ENCODE measurements at regions not wholly inside any gene's neighbourhood (a gene's known extent, or its start where the extent isn't known, plus 50 kb on each side); places are given as distances from the start of the nearest gene placed in this dataset.

- H2BK5ac ChIP-seq (ENCODE audit: low read depth, low read length, poor library complexity), result no peak overlapping the region
- H4K8ac ChIP-seq (ENCODE audit: low read depth, low read length), result no peak overlapping the region
- H3K79me1 ChIP-seq (ENCODE audit: low read length), result peaks cover 2% of the 10 kb centered on the region
- peaks cover 0 to under 1% of the 10 kb centered on the region in 2 experiments for H3K4me1 ChIP-seq (ENCODE audit: control insufficient read depth in 1 of 2, insufficient read depth in 2 of 2, low read length in 2 of 2)
- no peak overlapping the region for H2BK12ac ChIP-seq (ENCODE audit: low read length)
- no peak overlapping the region for H3K9ac ChIP-seq (ENCODE audit: low read length)
- H3K27me3 ChIP-seq (ENCODE audit: insufficient read depth, low read length), result no peaks in the 10 kb centered on the region
- H3K27ac ChIP-seq (ENCODE audit: low read depth, low read length), result no peak overlapping the region
- H2BK120ac ChIP-seq (ENCODE audit: insufficient read depth, low read length, poor library complexity), result no peak overlapping the region
- H3K23ac ChIP-seq (ENCODE audit: low read length), result no peak overlapping the region
- no peak overlapping the region for H4K12ac ChIP-seq (ENCODE audit: low read depth, low read length)
- H3K4me2 ChIP-seq (ENCODE audit: low read length), result no peak overlapping the region
- H2AFZ ChIP-seq (ENCODE audit: insufficient read depth, low read length, poor library complexity), result no peak overlapping the region
- peaks cover 3% of the 10 kb centered on the region for H3K9me3 ChIP-seq (ENCODE audit: insufficient read depth, low read depth, low read length)
- no peak overlapping the region for H3K14ac ChIP-seq (ENCODE audit: low read length)
- H4K91ac ChIP-seq (ENCODE audit: low read depth, low read length), result no peak overlapping the region
- H3K18ac ChIP-seq (ENCODE audit: low read length), result no peak overlapping the region
- H3K4ac ChIP-seq (ENCODE audit: low read depth, low read length), result no peak overlapping the region
- no peaks in the 10 kb centered on the region for H3K36me3 ChIP-seq (ENCODE audit: control insufficient read depth in 1 of 2, insufficient read depth in 2 of 2, low read length in 2 of 2)
- H3K79me2 ChIP-seq (ENCODE audit: control insufficient read depth, insufficient read depth, low read length, poor library complexity), result no peaks in the 10 kb centered on the region
- no peak overlapping the region for H3K4me3 ChIP-seq (ENCODE audit: low read depth, low read length)
- no peak overlapping the region for H2AK5ac ChIP-seq (ENCODE audit: low read length)
- DNase-seq, result no peak
These were observed 388.9 kb downstream of the PCNX1 start for GRCh38 chr14:71296184-71296583.

GRCh38 chr14:71300566-71301330 is 393.5 kb downstream of the PCNX1 start:
- Histone ChIP-seq H3K27me3 (ENCODE audit: insufficient read depth, low read length) (no peaks in the 10 kb centered on the region), H3K4me2 (ENCODE audit: low read length) (no peak overlapping the region), H2BK12ac (ENCODE audit: low read length) (no peak overlapping the region), H3K9ac (ENCODE audit: low read length) (no peak overlapping the region), H2AFZ (ENCODE audit: insufficient read depth, low read length, poor library complexity) (no peak overlapping the region), H3K14ac (ENCODE audit: low read length) (no peak overlapping the region), H3K79me2 (ENCODE audit: control insufficient read depth, insufficient read depth, low read length, poor library complexity) (no peaks in the 10 kb centered on the region), H4K12ac (ENCODE audit: low read depth, low read length) (no peak overlapping the region), H3K36me3 (ENCODE audit: control insufficient read depth in 1 of 2, insufficient read depth in 2 of 2, low read length in 2 of 2) (no peaks in the 10 kb centered on the region), H4K8ac (ENCODE audit: low read depth, low read length) (no peak overlapping the region), H3K23ac (ENCODE audit: low read length) (no peak overlapping the region), H4K91ac (ENCODE audit: low read depth, low read length) (no peak overlapping the region), H3K4me1 (ENCODE audit: control insufficient read depth in 1 of 2, insufficient read depth in 2 of 2, low read length in 2 of 2) (no peaks in the 10 kb centered on the region), H3K9me3 (ENCODE audit: insufficient read depth, low read depth, low read length) (peaks cover 6% of the 10 kb centered on the region), H3K4me3 (ENCODE audit: low read depth, low read length) (no peak overlapping the region), H2BK120ac (ENCODE audit: insufficient read depth, low read length, poor library complexity) (no peak overlapping the region), H3K79me1 (ENCODE audit: low read length) (no peaks in the 10 kb centered on the region), H2AK5ac (ENCODE audit: low read length) (no peak overlapping the region), H2BK5ac (ENCODE audit: low read depth, low read length, poor library complexity) (no peak overlapping the region), H3K4ac (ENCODE audit: low read depth, low read length) (no peak overlapping the region), H3K18ac (ENCODE audit: low read length) (no peak overlapping the region), H3K27ac (ENCODE audit: low read depth, low read length) (no peak overlapping the region)
- no peak for DNase-seq
- WGBS (ENCODE audit: extremely low coverage, insufficient coverage, insufficient read length), result no CpG with 5 or more reads among the region's 5 CpGs

GRCh38 chr14:71301611-71302010 is 394.4 kb downstream of the PCNX1 start:
- Histone ChIP-seq H2BK5ac (ENCODE audit: low read depth, low read length, poor library complexity) (no peak overlapping the region), H3K18ac (ENCODE audit: low read length) (no peak overlapping the region), H4K91ac (ENCODE audit: low read depth, low read length) (no peak overlapping the region), H3K9me3 (ENCODE audit: insufficient read depth, low read depth, low read length) (peaks cover 5% of the 10 kb centered on the region), H3K4ac (ENCODE audit: low read depth, low read length) (no peak overlapping the region), H3K27me3 (ENCODE audit: insufficient read depth, low read length) (no peaks in the 10 kb centered on the region), H3K79me2 (ENCODE audit: control insufficient read depth, insufficient read depth, low read length, poor library complexity) (no peaks in the 10 kb centered on the region), H2BK120ac (ENCODE audit: insufficient read depth, low read length, poor library complexity) (no peak overlapping the region), H3K9ac (ENCODE audit: low read length) (no peak overlapping the region), H2BK12ac (ENCODE audit: low read length) (no peak overlapping the region), H3K23ac (ENCODE audit: low read length) (no peak overlapping the region), H2AFZ (ENCODE audit: insufficient read depth, low read length, poor library complexity) (no peak overlapping the region), H4K8ac (ENCODE audit: low read depth, low read length) (no peak overlapping the region), H3K4me3 (ENCODE audit: low read depth, low read length) (no peak overlapping the region), H4K12ac (ENCODE audit: low read depth, low read length) (no peak overlapping the region), H3K36me3 (ENCODE audit: control insufficient read depth in 1 of 2, insufficient read depth in 2 of 2, low read length in 2 of 2) (no peaks in the 10 kb centered on the region), H2AK5ac (ENCODE audit: low read length) (no peak overlapping the region), H3K27ac (ENCODE audit: low read depth, low read length) (no peak overlapping the region), H3K4me1 (ENCODE audit: control insufficient read depth in 1 of 2, insufficient read depth in 2 of 2, low read length in 2 of 2) (no peaks in the 10 kb centered on the region), H3K4me2 (ENCODE audit: low read length) (no peak overlapping the region), H3K14ac (ENCODE audit: low read length) (no peak overlapping the region), H3K79me1 (ENCODE audit: low read length) (no peaks in the 10 kb centered on the region)
- no peak for DNase-seq
- no CpG with 5 or more reads among the region's 2 CpGs for WGBS (ENCODE audit: extremely low coverage, insufficient coverage, insufficient read length)

DNA sequence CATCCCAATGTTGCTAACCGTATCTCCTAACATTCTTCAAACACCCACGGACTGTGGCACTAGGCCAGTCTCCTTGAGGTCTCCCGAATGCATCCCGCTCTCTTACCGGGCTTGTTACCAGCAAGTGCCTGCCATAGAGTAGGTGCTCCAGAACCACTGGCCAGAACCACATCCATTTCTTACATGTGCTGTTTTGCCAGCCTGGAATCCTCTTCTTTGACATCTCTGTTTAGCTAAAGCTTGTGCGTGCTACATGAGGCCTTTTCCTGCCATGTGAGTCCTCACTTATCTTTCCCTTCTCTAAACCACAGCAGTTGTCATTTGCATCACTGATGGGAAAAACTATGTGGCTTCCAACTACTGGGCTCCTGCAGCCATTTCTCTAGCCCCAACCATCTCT is 397.4 kb downstream of the PCNX1 start:
- Histone ChIP-seq H3K4ac (ENCODE audit: low read depth, low read length) (no peak overlapping the region), H2BK120ac (ENCODE audit: insufficient read depth, low read length, poor library complexity) (no peak overlapping the region), H2BK12ac (ENCODE audit: low read length) (no peak overlapping the region), H4K8ac (ENCODE audit: low read depth, low read length) (no peak overlapping the region), H3K27ac (ENCODE audit: low read depth, low read length) (no peak overlapping the region), H4K91ac (ENCODE audit: low read depth, low read length) (no peak overlapping the region), H3K79me2 (ENCODE audit: control insufficient read depth, insufficient read depth, low read length, poor library complexity) (no peaks in the 10 kb centered on the region), H3K4me3 (ENCODE audit: low read depth, low read length) (no peak overlapping the region), H3K79me1 (ENCODE audit: low read length) (no peaks in the 10 kb centered on the region), H2AFZ (ENCODE audit: insufficient read depth, low read length, poor library complexity) (no peak overlapping the region), H3K9me3 (ENCODE audit: insufficient read depth, low read depth, low read length) (peaks cover 5% of the 10 kb centered on the region), H3K4me1 (ENCODE audit: control insufficient read depth in 1 of 2, insufficient read depth in 2 of 2, low read length in 2 of 2) (no peaks in the 10 kb centered on the region), H3K9ac (ENCODE audit: low read length) (no peak overlapping the region), H3K18ac (ENCODE audit: low read length) (no peak overlapping the region), H2AK5ac (ENCODE audit: low read length) (no peak overlapping the region), H3K4me2 (ENCODE audit: low read length) (no peak overlapping the region), H3K14ac (ENCODE audit: low read length) (no peak overlapping the region), H4K12ac (ENCODE audit: low read depth, low read length) (no peak overlapping the region), H2BK5ac (ENCODE audit: low read depth, low read length, poor library complexity) (no peak overlapping the region), H3K23ac (ENCODE audit: low read length) (no peak overlapping the region), H3K36me3 (ENCODE audit: control insufficient read depth in 1 of 2, insufficient read depth in 2 of 2, low read length in 2 of 2) (no peaks in the 10 kb centered on the region), H3K27me3 (ENCODE audit: insufficient read depth, low read length) (no peaks in the 10 kb centered on the region)
- no peak for DNase-seq
- WGBS (ENCODE audit: extremely low coverage, insufficient coverage, insufficient read length), result no CpG with 5 or more reads among the region's 6 CpGs
